Fibroblast of pulmonary artery (primary cell): ENCODE measurements at regions not wholly inside any gene's neighbourhood (a gene's known extent, or its start where the extent isn't known, plus 50 kb on each side); places are given as distances from the start of the nearest gene placed in this dataset.

ENCODE experiments used
- DNase-seq: peaks from one replicate; pipeline ENCODE4 v3.0.0-alpha.2; 2010; ENCODE audit warnings: low read depth
- H3K4me3 ChIP-seq: replicated peaks from 2 replicates; pipeline ENCODE4 v1.5.1; 2011; ENCODE audit warnings: low read depth, mild to moderate bottlenecking, control low read depth, low read length, moderate library complexity
- TF ChIP-seq, protein P1 (sequence below): IDR thresholded peaks from 2 replicates; pipeline ENCODE4 v1.5.1; 2011; ENCODE audit warnings: mild to moderate bottlenecking, control low read depth, low read length, inconsistent platforms; ENCODE audit errors: missing control alignments

DNA sequence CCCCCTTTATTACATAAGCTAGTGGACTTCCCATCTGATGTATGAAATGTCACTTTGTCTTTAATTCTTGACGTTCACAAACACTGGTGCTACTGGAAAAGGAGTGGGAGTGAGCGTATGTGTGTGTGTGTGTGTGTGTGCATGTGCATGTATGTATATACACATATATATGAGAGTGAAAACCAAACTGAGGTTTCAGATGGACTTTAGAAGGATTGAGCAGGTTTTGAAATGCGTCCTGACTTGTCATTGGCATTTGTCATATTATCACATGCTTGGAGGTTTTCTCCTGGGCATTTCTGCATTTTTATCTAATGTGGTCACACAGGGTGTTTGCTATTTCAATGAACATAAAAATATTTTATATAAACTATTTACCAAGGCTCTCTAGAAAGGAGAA lies 1085.9 kb downstream of the BCL11B start:
- H3K4me3 ChIP-seq, result no peak overlapping the region
- DNase-seq, result no peak
- TF ChIP-seq, protein P1, sequence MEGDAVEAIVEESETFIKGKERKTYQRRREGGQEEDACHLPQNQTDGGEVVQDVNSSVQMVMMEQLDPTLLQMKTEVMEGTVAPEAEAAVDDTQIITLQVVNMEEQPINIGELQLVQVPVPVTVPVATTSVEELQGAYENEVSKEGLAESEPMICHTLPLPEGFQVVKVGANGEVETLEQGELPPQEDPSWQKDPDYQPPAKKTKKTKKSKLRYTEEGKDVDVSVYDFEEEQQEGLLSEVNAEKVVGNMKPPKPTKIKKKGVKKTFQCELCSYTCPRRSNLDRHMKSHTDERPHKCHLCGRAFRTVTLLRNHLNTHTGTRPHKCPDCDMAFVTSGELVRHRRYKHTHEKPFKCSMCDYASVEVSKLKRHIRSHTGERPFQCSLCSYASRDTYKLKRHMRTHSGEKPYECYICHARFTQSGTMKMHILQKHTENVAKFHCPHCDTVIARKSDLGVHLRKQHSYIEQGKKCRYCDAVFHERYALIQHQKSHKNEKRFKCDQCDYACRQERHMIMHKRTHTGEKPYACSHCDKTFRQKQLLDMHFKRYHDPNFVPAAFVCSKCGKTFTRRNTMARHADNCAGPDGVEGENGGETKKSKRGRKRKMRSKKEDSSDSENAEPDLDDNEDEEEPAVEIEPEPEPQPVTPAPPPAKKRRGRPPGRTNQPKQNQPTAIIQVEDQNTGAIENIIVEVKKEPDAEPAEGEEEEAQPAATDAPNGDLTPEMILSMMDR, result no peak

GRCh38 chr14:98187281-98187680 lies 1084.7 kb downstream of the BCL11B start:
- TF ChIP-seq, protein P1, result no peak
- no peak for DNase-seq
- H3K4me3 ChIP-seq, result no peak overlapping the region

DNA sequence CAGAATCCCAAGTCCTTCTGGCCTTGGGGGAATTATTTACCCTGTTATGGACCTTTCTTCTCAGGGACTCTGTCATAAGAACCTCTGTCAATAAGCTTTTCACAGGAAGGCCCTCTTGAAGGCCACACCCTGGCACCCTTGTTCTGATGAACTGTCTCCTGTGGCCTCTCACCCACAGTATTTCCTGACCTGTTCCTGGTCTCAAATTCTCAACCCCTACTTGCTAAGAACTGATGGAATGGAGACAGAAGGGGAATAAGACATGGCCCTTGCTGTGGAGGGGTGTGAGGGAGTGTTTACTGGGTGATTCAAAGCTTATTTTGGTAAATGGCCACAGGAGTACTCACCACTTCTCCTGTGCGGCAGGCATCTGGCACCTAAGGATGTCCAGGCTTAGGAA lies 1082.9 kb downstream of the BCL11B start:
- no peak overlapping the region for H3K4me3 ChIP-seq
- DNase-seq, result no peak
- TF ChIP-seq, protein P1, result no peak

DNA sequence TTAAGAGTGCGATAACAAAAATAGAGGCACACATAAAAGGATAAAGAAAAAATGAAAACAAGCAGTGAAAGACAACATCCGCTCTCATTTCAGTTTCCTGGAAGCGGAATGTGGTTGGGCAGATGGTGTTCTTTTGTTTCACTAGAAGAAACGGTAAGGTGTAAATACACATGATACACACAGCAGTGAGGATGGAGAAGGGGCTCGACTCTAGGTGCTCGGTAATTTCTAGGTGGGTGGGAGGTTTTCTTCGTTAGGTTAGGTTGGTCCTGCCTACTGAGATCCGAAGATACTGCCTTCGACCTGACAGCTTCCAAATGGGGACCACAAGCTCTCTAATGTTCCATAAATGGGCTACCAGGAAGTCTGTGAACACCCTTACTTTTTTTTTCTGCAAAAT lies 1082.5 kb downstream of the BCL11B start:
- H3K4me3 ChIP-seq, result no peak overlapping the region
- no peak for DNase-seq
- TF ChIP-seq, protein P1, result no peak

- TF ChIP-seq, protein P1, result no peak
- no peak overlapping the region for H3K4me3 ChIP-seq
- no peak for DNase-seq
These were observed 1082.1 kb downstream of the BCL11B start for GRCh38 chr14:98189944-98190343.

- TF ChIP-seq, protein P1, result no peak
- no peak for DNase-seq
- H3K4me3 ChIP-seq, result no peak overlapping the region
These were observed 1079.1 kb downstream of the BCL11B start for GRCh38 chr14:98192946-98193345.

- TF ChIP-seq, protein P1, result no peak
These were observed 1077.2 kb downstream of the BCL11B start for GRCh38 chr14:98194821-98195220.

More at GRCh38 chr14:98194821-98195220, 1077.2 kb downstream of the BCL11B start:
- H3K4me3 ChIP-seq, result no peak overlapping the region
- no peak for DNase-seq
